HepG2 (cell line): ENCODE measurements at regions not wholly inside any gene's neighbourhood (a gene's known extent, or its start where the extent isn't known, plus 50 kb on each side); places are given as distances from the start of the nearest gene placed in this dataset.
"Not testable (repeated sequence)": the region's sequence is repeated elsewhere in the genome, so short reads cannot be mapped to it uniquely, and the experiment has no call there.

Source experiments
- FOXA1 ChIP-seq, 2 experiments: fragments of 450-650 bp in 1 of 2; sonication (generic) in 1 of 2; formaldehyde crosslinking in 1 of 2; IDR thresholded peaks; 2 replicates each; pipeline versions ENCODE4 v1.4.0 to v1.6.1; 2016 to 2020; ENCODE audit warnings: missing genetic modification reagents in 1 of 2
- FOXA3 ChIP-seq: IDR thresholded peaks from 2 replicates; pipeline ENCODE4 v1.6.1; 2016; ENCODE audit warnings: missing genetic modification reagents, missing compliant biosample characterization
- FOXJ3 ChIP-seq: sonication (generic); formaldehyde crosslinking; IDR thresholded peaks from 2 replicates; pipeline ENCODE4 v1.4.0; 2020; ENCODE audit warnings: missing genetic modification reagents, mild to moderate bottlenecking, borderline replicate concordance
- FOXK1 ChIP-seq: sonication (generic); formaldehyde crosslinking; IDR thresholded peaks from 2 replicates; pipeline ENCODE4 v1.4.0; 2020; ENCODE audit warnings: low read depth, missing genetic modification reagents, borderline replicate concordance
- FOXO1 ChIP-seq: sonication (generic); formaldehyde crosslinking; IDR thresholded peaks from 2 replicates; pipeline ENCODE4 v1.4.0; 2020; ENCODE audit warnings: missing genetic modification reagents
- HDAC1 ChIP-seq: sonication (generic); formaldehyde crosslinking; IDR thresholded peaks from 2 replicates; pipeline ENCODE4 v1.5.1; 2020; ENCODE audit warnings: mild to moderate bottlenecking, missing genetic modification reagents
- HNF4A ChIP-seq: sonication (generic); formaldehyde crosslinking; IDR thresholded peaks from 2 replicates; pipeline ENCODE4 v1.4.0; 2020; ENCODE audit warnings: missing genetic modification reagents
- ISL2 ChIP-seq: sonication (generic); formaldehyde crosslinking; IDR thresholded peaks from 2 replicates; pipeline ENCODE4 v1.5.0; 2020; ENCODE audit warnings: missing genetic modification reagents
- KAT8 ChIP-seq: IDR thresholded peaks from 2 replicates; pipeline ENCODE4 v1.6.1; 2016; ENCODE audit warnings: missing genetic modification reagents, missing compliant biosample characterization
- RFXAP ChIP-seq: sonication (generic); formaldehyde crosslinking; IDR thresholded peaks from 2 replicates; pipeline ENCODE4 v1.4.0; 2020; ENCODE audit warnings: missing genetic modification reagents, borderline replicate concordance
- SALL1 ChIP-seq: sonication (generic); formaldehyde crosslinking; IDR thresholded peaks from 2 replicates; pipeline ENCODE4 v1.8.0; 2022; ENCODE audit warnings: mild to moderate bottlenecking, missing genetic modification reagents
- SOX13 ChIP-seq, 3 experiments: fragments of 450-650 bp in 1 of 3; sonication (generic) in 1 of 3; formaldehyde crosslinking in 1 of 3; IDR thresholded peaks in 2 of 3; conservative IDR thresholded peaks in 1 of 3; 2 replicates each; pipeline versions ENCODE4 v1.5.0 to v1.6.1; 2016 to 2020; ENCODE audit warnings: antibody characterized with exemption in 1 of 3, mild to moderate bottlenecking in 1 of 3, missing compliant biosample characterization in 1 of 3, missing genetic modification reagents in 1 of 3, moderate library complexity in 1 of 3
- ZBTB7B ChIP-seq: sonication (generic); formaldehyde crosslinking; IDR thresholded peaks from 2 replicates; pipeline ENCODE4 v1.4.0; 2020; ENCODE audit warnings: missing genetic modification reagents
- ZNF292 ChIP-seq: sonication (generic); formaldehyde crosslinking; IDR thresholded peaks from 2 replicates; pipeline ENCODE4 v1.8.1; 2022; ENCODE audit warnings: mild to moderate bottlenecking, low read depth, missing genetic modification reagents, borderline replicate concordance
- ZNF317 ChIP-seq: sonication (generic); formaldehyde crosslinking; IDR thresholded peaks from 2 replicates; pipeline ENCODE4 v1.5.0; 2020; ENCODE audit warnings: mild to moderate bottlenecking, missing genetic modification reagents
- ZNF792 ChIP-seq: IDR thresholded peaks from 2 replicates; pipeline ENCODE4 v1.6.1; 2016
- TF ChIP-seq, protein P1 (sequence below): IDR thresholded peaks from 2 replicates; pipeline ENCODE4 v1.6.1; 2016; ENCODE audit warnings: missing compliant biosample characterization, missing genetic modification reagents, borderline replicate concordance
- TF ChIP-seq, protein P2 (sequence below): sonication (generic); formaldehyde crosslinking; IDR thresholded peaks from 2 replicates; pipeline ENCODE4 v1.9.0; 2022; ENCODE audit warnings: missing genetic modification reagents, mild to moderate bottlenecking, borderline replicate concordance
- TF ChIP-seq, protein P3 (sequence below): sonication (generic); formaldehyde crosslinking; IDR thresholded peaks from 2 replicates; pipeline ENCODE4 v1.4.0; 2020; ENCODE audit warnings: missing genetic modification reagents
- TF ChIP-seq, protein P4 (sequence below): sonication (generic); formaldehyde crosslinking; IDR thresholded peaks from 2 replicates; pipeline ENCODE4 v1.4.0; 2020; ENCODE audit warnings: missing genetic modification reagents

DNA sequence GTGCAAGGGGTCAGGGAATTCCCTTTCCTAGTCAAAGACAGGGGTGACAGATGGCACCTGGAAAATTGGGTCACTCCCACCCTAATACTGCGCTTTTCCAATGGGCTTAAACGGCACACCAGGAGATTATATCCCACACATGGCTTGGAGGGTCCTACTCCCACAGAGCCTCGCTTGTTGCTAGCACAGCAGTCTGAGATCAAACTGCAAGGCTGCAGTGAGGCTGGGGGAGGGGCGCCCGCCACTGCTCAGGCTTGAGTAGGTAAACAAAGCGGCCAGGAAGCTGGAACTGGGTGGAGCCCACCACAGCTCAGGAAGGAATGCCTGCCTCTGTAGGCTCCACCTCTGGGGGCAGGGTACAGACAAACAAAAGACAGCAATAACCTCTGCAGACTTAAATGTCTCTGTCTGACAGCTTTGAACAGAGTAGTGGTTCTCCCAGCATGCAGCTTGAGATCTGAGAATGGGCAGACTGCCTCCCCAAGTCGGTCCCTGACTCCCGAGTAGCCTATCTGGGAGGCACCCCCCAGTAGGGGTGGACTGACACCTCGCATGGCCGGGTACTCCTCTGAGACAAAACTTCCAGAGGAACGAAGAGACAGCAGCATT lies 1388.7 kb upstream of the EYS start (continued):
- TF ChIP-seq ISL2 (0 out of 2 replicates have a peak, but pooled peaks have one; percentile 18), ZNF317 (0 out of 2 replicates have a peak, but pooled peaks have one; percentile 30), SOX13 (CRISPR knock-in tag; conservative IDR thresholded peaks at IDR 0.05 in 1 of 2, IDR thresholded peaks at IDR 0.05 in 1 of 2) (0 out of 4 replicates have a peak, but pooled peaks of 1 of the 2 experiments have one; percentile 48), FOXA1 (CRISPR knock-in tag; IDR thresholded peaks at IDR 0.05) (peak; percentile 88), RFXAP (0 out of 2 replicates have a peak, but pooled peaks have one; percentile 40), ZBTB7B (peak; percentile 52; the same call in 1 of the 2 replicates), FOXJ3 (CRISPR knock-in tag) (peak; percentile 58; the same call in 1 of the 2 replicates), FOXO1 (CRISPR knock-in tag) (peak; percentile 58; the same call in 1 of the 2 replicates), ZNF792 (CRISPR knock-in tag) (0 out of 2 replicates have a peak, but pooled peaks have one; percentile 39), HDAC1 (peak; percentile 37; the same call in 1 of the 2 replicates), SALL1 (CRISPR knock-in tag) (peak; percentile 76), FOXA3 (CRISPR knock-in tag) (peak; percentile 78), FOXK1 (CRISPR knock-in tag) (peak; percentile 75; the same call in 1 of the 2 replicates), ZNF292 (CRISPR knock-in tag) (peak; percentile 69; the same call in 1 of the 2 replicates), KAT8 (peak; percentile 43; the same call in 1 of the 2 replicates), HNF4A (peak; percentile 65)
- TF ChIP-seq, protein P1, sequence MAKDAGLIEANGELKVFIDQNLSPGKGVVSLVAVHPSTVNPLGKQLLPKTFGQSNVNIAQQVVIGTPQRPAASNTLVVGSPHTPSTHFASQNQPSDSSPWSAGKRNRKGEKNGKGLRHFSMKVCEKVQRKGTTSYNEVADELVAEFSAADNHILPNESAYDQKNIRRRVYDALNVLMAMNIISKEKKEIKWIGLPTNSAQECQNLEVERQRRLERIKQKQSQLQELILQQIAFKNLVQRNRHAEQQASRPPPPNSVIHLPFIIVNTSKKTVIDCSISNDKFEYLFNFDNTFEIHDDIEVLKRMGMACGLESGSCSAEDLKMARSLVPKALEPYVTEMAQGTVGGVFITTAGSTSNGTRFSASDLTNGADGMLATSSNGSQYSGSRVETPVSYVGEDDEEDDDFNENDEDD (CRISPR knock-in tag) = peak; percentile 52; the same call in 1 of the 2 replicates
- not testable (repeated sequence) for TF ChIP-seq SOX13, FOXA1 (IDR thresholded peaks at IDR 0.05)
- TF ChIP-seq, protein P2, sequence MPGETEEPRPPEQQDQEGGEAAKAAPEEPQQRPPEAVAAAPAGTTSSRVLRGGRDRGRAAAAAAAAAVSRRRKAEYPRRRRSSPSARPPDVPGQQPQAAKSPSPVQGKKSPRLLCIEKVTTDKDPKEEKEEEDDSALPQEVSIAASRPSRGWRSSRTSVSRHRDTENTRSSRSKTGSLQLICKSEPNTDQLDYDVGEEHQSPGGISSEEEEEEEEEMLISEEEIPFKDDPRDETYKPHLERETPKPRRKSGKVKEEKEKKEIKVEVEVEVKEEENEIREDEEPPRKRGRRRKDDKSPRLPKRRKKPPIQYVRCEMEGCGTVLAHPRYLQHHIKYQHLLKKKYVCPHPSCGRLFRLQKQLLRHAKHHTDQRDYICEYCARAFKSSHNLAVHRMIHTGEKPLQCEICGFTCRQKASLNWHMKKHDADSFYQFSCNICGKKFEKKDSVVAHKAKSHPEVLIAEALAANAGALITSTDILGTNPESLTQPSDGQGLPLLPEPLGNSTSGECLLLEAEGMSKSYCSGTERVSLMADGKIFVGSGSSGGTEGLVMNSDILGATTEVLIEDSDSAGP = peak; percentile 24; the same call in 1 of the 2 replicates
- TF ChIP-seq, protein P3, sequence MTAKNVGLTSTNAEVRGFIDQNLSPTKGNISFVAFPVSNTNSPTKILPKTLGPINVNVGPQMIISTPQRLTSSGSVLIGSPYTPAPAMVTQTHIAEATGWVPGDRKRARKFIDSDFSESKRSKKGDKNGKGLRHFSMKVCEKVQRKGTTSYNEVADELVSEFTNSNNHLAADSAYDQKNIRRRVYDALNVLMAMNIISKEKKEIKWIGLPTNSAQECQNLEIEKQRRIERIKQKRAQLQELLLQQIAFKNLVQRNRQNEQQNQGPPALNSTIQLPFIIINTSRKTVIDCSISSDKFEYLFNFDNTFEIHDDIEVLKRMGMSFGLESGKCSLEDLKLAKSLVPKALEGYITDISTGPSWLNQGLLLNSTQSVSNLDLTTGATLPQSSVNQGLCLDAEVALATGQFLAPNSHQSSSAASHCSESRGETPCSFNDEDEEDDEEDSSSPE (CRISPR knock-in tag) = 0 out of 2 replicates have a peak, but pooled peaks have one; percentile 25
- TF ChIP-seq, protein P4, sequence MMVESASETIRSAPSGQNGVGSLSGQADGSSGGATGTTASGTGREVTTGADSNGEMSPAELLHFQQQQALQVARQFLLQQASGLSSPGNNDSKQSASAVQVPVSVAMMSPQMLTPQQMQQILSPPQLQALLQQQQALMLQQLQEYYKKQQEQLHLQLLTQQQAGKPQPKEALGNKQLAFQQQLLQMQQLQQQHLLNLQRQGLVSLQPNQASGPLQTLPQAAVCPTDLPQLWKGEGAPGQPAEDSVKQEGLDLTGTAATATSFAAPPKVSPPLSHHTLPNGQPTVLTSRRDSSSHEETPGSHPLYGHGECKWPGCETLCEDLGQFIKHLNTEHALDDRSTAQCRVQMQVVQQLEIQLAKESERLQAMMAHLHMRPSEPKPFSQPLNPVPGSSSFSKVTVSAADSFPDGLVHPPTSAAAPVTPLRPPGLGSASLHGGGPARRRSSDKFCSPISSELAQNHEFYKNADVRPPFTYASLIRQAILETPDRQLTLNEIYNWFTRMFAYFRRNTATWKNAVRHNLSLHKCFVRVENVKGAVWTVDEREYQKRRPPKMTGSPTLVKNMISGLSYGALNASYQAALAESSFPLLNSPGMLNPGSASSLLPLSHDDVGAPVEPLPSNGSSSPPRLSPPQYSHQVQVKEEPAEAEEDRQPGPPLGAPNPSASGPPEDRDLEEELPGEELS (CRISPR knock-in tag) = peak; percentile 70
